ENCODE measurements at regions not wholly inside any gene's neighbourhood (a gene's known extent, or its start where the extent isn't known, plus 50 kb on each side); places are given as distances from the start of the nearest gene placed in this dataset.

DNA sequence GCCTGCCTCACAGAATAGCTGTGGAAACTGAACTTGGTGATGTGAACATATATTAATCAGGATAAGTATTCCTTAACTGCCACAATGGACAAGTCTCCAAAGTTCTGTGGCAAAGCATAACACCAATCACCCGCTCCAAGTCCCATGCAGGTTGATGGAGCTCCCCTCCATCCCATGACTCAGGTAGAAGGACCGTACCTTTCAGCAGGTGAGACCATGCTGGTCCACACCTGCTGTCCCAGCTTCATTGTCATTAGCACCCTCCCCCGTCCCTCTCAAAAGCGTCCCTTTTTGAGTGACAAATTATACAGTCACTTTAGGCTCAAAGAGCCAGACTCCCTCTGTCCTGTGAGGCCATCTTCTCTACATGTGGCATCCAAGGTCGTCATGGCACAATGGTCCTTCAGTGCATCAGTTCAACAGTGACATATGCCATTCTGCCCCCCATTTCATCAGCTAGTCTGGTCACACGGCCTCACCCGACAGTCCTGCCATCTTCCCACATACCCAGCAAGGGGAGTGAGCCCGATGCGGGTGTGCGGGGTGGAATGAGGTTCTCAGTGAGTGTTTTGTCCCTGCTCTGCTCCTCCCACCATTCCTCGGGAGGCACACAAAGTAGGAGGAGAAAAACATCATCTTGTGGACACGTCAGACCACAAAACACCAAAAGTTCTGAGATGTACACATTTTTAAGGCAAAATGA lies 136.7 kb upstream of the MYCN start:
- no peak overlapping the region for H3K27ac Mint-ChIP-seq
- ATAC-seq (no peak), DNase-seq (ENCODE audit: low spot score) (no peak)
- peaks cover 19% of the 10 kb centered on the region for H3K4me1 Mint-ChIP-seq
- POLR2A ChIA-PET, result no interaction called here
- TF ChIP-seq, protein P1, sequence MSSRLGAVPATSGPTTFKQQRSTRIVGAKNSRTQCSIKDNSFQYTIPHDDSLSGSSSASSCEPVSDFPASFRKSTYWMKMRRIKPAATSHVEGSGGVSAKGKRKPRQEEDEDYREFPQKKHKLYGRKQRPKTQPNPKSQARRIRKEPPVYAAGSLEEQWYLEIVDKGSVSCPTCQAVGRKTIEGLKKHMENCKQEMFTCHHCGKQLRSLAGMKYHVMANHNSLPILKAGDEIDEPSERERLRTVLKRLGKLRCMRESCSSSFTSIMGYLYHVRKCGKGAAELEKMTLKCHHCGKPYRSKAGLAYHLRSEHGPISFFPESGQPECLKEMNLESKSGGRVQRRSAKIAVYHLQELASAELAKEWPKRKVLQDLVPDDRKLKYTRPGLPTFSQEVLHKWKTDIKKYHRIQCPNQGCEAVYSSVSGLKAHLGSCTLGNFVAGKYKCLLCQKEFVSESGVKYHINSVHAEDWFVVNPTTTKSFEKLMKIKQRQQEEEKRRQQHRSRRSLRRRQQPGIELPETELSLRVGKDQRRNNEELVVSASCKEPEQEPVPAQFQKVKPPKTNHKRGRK (CRISPR knock-in tag; IDR thresholded peaks at IDR 0.05; ENCODE audit: borderline replicate concordance), result no peak
- H3K9me3 Mint-ChIP-seq, result peaks cover 9% of the 10 kb centered on the region
- H3K36me3 Mint-ChIP-seq, result no peaks in the 10 kb centered on the region
- peaks cover 10% of the 10 kb centered on the region for H3K27me3 Mint-ChIP-seq (ENCODE audit: low read depth)
- CTCF ChIA-PET, result interaction anchor here (1.8 kb wide), 1 partner anchor 23 kb away, joined by 4 read pairs; no protein-coding TSS in a partner anchor
- H3K4me3 Mint-ChIP-seq, result no peak overlapping the region

DNA sequence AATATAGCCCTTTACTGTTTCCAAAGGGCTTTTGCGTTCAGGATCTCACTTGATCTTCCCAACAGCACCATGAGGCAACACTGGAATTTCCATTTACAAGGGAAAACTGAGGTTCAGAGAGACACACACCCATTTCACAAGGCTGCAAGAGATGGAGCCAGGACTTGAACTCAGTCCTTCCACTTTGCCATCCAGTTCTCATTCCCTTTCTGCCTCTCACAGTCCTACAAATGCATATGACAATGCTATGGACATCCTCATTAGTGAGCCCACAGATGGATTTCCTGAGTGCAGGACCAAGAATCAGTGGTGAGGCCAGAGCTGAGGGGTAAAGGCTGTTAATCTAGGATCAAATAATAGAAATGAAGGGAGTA lies 136.1 kb upstream of the MYCN start:
- H3K36me3 Mint-ChIP-seq, result no peaks in the 10 kb centered on the region
- TF ChIP-seq ZNF219 (CRISPR knock-in tag; IDR thresholded peaks at IDR 0.05; ENCODE audit: borderline replicate concordance) (no peak), PRRX2 (CRISPR knock-in tag; IDR thresholded peaks at IDR 0.05) (no peak), ELF4 (CRISPR knock-in tag; IDR thresholded peaks at IDR 0.05; ENCODE audit: low read depth) (no peak), OVOL2 (CRISPR knock-in tag; IDR thresholded peaks at IDR 0.05; ENCODE audit: borderline replicate concordance) (no peak), ZNF396 (CRISPR knock-in tag; IDR thresholded peaks at IDR 0.05; ENCODE audit: borderline replicate concordance) (no peak), GTF2I (CRISPR knock-in tag; conservative IDR thresholded peaks at IDR 0.05) (no peak), GRHL2 (CRISPR knock-in tag; IDR thresholded peaks at IDR 0.05; ENCODE audit: insufficient replicate concordance, severe bottlenecking) (no peak), HMGA2 (CRISPR knock-in tag; IDR thresholded peaks at IDR 0.05) (no peak), ZNF317 (CRISPR knock-in tag; IDR thresholded peaks at IDR 0.05; ENCODE audit: borderline replicate concordance, low read depth) (no peak), TP53 (CRISPR knock-in tag; IDR thresholded peaks at IDR 0.05) (no peak), SMAD3 (CRISPR knock-in tag; IDR thresholded peaks at IDR 0.05; ENCODE audit: borderline replicate concordance) (no peak), TCF7 (CRISPR knock-in tag; IDR thresholded peaks at IDR 0.05; ENCODE audit: low read depth) (no peak), MYBL2 (CRISPR knock-in tag; IDR thresholded peaks at IDR 0.05) (no peak)
- TF ChIP-seq, protein P2, sequence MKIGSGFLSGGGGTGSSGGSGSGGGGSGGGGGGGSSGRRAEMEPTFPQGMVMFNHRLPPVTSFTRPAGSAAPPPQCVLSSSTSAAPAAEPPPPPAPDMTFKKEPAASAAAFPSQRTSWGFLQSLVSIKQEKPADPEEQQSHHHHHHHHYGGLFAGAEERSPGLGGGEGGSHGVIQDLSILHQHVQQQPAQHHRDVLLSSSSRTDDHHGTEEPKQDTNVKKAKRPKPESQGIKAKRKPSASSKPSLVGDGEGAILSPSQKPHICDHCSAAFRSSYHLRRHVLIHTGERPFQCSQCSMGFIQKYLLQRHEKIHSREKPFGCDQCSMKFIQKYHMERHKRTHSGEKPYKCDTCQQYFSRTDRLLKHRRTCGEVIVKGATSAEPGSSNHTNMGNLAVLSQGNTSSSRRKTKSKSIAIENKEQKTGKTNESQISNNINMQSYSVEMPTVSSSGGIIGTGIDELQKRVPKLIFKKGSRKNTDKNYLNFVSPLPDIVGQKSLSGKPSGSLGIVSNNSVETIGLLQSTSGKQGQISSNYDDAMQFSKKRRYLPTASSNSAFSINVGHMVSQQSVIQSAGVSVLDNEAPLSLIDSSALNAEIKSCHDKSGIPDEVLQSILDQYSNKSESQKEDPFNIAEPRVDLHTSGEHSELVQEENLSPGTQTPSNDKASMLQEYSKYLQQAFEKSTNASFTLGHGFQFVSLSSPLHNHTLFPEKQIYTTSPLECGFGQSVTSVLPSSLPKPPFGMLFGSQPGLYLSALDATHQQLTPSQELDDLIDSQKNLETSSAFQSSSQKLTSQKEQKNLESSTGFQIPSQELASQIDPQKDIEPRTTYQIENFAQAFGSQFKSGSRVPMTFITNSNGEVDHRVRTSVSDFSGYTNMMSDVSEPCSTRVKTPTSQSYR (CRISPR knock-in tag; IDR thresholded peaks at IDR 0.05), result no peak
- TF ChIP-seq, protein P3, sequence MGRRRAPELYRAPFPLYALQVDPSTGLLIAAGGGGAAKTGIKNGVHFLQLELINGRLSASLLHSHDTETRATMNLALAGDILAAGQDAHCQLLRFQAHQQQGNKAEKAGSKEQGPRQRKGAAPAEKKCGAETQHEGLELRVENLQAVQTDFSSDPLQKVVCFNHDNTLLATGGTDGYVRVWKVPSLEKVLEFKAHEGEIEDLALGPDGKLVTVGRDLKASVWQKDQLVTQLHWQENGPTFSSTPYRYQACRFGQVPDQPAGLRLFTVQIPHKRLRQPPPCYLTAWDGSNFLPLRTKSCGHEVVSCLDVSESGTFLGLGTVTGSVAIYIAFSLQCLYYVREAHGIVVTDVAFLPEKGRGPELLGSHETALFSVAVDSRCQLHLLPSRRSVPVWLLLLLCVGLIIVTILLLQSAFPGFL (CRISPR knock-in tag; IDR thresholded peaks at IDR 0.05; ENCODE audit: borderline replicate concordance), result no peak
- TF ChIP-seq, protein P4, sequence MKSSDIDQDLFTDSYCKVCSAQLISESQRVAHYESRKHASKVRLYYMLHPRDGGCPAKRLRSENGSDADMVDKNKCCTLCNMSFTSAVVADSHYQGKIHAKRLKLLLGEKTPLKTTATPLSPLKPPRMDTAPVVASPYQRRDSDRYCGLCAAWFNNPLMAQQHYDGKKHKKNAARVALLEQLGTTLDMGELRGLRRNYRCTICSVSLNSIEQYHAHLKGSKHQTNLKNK (CRISPR knock-in tag; IDR thresholded peaks at IDR 0.05), result no peak
- TF ChIP-seq, protein P5, sequence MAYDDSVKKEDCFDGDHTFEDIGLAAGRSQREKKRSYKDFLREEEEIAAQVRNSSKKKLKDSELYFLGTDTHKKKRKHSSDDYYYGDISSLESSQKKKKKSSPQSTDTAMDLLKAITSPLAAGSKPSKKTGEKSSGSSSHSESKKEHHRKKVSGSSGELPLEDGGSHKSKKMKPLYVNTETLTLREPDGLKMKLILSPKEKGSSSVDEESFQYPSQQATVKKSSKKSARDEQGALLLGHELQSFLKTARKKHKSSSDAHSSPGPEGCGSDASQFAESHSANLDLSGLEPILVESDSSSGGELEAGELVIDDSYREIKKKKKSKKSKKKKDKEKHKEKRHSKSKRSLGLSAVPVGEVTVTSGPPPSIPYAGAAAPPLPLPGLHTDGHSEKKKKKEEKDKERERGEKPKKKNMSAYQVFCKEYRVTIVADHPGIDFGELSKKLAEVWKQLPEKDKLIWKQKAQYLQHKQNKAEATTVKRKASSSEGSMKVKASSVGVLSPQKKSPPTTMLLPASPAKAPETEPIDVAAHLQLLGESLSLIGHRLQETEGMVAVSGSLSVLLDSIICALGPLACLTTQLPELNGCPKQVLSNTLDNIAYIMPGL (CRISPR knock-in tag; IDR thresholded peaks at IDR 0.05), result no peak
- TF ChIP-seq, protein P6, sequence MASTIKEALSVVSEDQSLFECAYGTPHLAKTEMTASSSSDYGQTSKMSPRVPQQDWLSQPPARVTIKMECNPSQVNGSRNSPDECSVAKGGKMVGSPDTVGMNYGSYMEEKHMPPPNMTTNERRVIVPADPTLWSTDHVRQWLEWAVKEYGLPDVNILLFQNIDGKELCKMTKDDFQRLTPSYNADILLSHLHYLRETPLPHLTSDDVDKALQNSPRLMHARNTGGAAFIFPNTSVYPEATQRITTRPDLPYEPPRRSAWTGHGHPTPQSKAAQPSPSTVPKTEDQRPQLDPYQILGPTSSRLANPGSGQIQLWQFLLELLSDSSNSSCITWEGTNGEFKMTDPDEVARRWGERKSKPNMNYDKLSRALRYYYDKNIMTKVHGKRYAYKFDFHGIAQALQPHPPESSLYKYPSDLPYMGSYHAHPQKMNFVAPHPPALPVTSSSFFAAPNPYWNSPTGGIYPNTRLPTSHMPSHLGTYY (CRISPR knock-in tag; IDR thresholded peaks at IDR 0.05), result no peak
- TF ChIP-seq, protein P7, sequence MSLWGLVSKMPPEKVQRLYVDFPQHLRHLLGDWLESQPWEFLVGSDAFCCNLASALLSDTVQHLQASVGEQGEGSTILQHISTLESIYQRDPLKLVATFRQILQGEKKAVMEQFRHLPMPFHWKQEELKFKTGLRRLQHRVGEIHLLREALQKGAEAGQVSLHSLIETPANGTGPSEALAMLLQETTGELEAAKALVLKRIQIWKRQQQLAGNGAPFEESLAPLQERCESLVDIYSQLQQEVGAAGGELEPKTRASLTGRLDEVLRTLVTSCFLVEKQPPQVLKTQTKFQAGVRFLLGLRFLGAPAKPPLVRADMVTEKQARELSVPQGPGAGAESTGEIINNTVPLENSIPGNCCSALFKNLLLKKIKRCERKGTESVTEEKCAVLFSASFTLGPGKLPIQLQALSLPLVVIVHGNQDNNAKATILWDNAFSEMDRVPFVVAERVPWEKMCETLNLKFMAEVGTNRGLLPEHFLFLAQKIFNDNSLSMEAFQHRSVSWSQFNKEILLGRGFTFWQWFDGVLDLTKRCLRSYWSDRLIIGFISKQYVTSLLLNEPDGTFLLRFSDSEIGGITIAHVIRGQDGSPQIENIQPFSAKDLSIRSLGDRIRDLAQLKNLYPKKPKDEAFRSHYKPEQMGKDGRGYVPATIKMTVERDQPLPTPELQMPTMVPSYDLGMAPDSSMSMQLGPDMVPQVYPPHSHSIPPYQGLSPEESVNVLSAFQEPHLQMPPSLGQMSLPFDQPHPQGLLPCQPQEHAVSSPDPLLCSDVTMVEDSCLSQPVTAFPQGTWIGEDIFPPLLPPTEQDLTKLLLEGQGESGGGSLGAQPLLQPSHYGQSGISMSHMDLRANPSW (CRISPR knock-in tag; conservative IDR thresholded peaks at IDR 0.05; ENCODE audit: low read depth), result no peak
- POLR2A ChIA-PET, result no interaction called here
- H3K27ac Mint-ChIP-seq, result no peak overlapping the region
- H3K9me3 Mint-ChIP-seq, result peaks cover 9% of the 10 kb centered on the region
- H3K4me1 Mint-ChIP-seq, result peaks cover 25% of the 10 kb centered on the region
- DNase-seq (ENCODE audit: low spot score), result no peak
- ATAC-seq, result no peak
- H3K4me3 Mint-ChIP-seq, result no peak overlapping the region
- CTCF ChIA-PET, result interaction anchor here (1.8 kb wide), 1 partner anchor 22 kb away, joined by 4 read pairs; no protein-coding TSS in a partner anchor
- peaks cover 13% of the 10 kb centered on the region for H3K27me3 Mint-ChIP-seq (ENCODE audit: low read depth)
